MM.1S (cell line): ENCODE measurements at regions not wholly inside any gene's neighbourhood (a gene's known extent, or its start where the extent isn't known, plus 50 kb on each side); places are given as distances from the start of the nearest gene placed in this dataset.
"Not testable (repeated sequence)": the region's sequence is repeated elsewhere in the genome, so short reads cannot be mapped to it uniquely, and the experiment has no call there.

Experiments used
- DNase-seq: peaks from one replicate; pipeline ENCODE4 v3.0.0-alpha.2; 2015
- H2AFZ ChIP-seq: fragments of 300-600 bp; sonication (generic); 2 replicates; pipeline ENCODE4 v1.6.0; 2016; ENCODE audit warnings: antibody characterized with exemption, low read length
- H3F3A ChIP-seq: fragments of 300-600 bp; sonication (generic); 2 replicates; pipeline ENCODE4 v1.6.1; 2016; ENCODE audit warnings: mild to moderate bottlenecking, antibody characterized with exemption, low read length, moderate library complexity, mixed read lengths; ENCODE audit not compliant: insufficient read depth
- H3K27ac ChIP-seq: fragments of 300-600 bp; sonication (generic); 2 replicates; pipeline ENCODE4 v1.5.1; 2016; ENCODE audit warnings: mild to moderate bottlenecking, low read length
- H3K27me3 ChIP-seq: fragments of 300-600 bp; sonication (generic); replicated peaks from 2 replicates; pipeline ENCODE4 v1.6.0; 2016; ENCODE audit warnings: low read length; ENCODE audit not compliant: insufficient read depth
- H3K36me3 ChIP-seq: fragments of 300-600 bp; sonication (generic); replicated peaks from 2 replicates; pipeline ENCODE4 v1.6.1; 2016; ENCODE audit warnings: mild to moderate bottlenecking, low read length, mixed read lengths; ENCODE audit not compliant: insufficient read depth
- H3K4me1 ChIP-seq: fragments of 300-600 bp; sonication (generic); 2 replicates; pipeline ENCODE4 v1.6.1; 2016; ENCODE audit warnings: low read length, mixed read lengths
- H3K4me2 ChIP-seq: fragments of 300-600 bp; sonication (generic); 2 replicates; pipeline ENCODE4 v1.6.0; 2016; ENCODE audit warnings: low read depth, low read length
- H3K4me3 ChIP-seq: fragments of 300-600 bp; sonication (generic); 2 replicates; pipeline ENCODE4 v1.5.1; 2016; ENCODE audit warnings: low read length, mixed read lengths
- H3K79me2 ChIP-seq: fragments of 300-600 bp; sonication (generic); 2 replicates; pipeline ENCODE4 v1.6.1; 2016; ENCODE audit warnings: mixed run types, low read length, mixed read lengths
- H3K9ac ChIP-seq: fragments of 300-600 bp; sonication (generic); 2 replicates; pipeline ENCODE4 v1.6.1; 2016; ENCODE audit warnings: low read length, mixed read lengths
- H3K9me2 ChIP-seq: fragments of 300-600 bp; sonication (generic); replicated peaks from 2 replicates; pipeline ENCODE4 v1.6.1; 2016; ENCODE audit warnings: mild to moderate bottlenecking, low read length, mixed read lengths; ENCODE audit not compliant: insufficient read depth
- H3K9me3 ChIP-seq: fragments of 300-600 bp; sonication (generic); replicated peaks from 2 replicates; pipeline ENCODE4 v1.6.1; 2016; ENCODE audit warnings: mild to moderate bottlenecking, low read length, mixed read lengths; ENCODE audit not compliant: insufficient read depth
- H4K20me1 ChIP-seq: fragments of 300-600 bp; sonication (generic); 2 replicates; pipeline ENCODE4 v1.6.1; 2016; ENCODE audit warnings: mild to moderate bottlenecking, low read length, moderate library complexity, mixed read lengths; ENCODE audit not compliant: insufficient read depth
- EZH2 ChIP-seq: fragments of 300-600 bp; sonication (generic); optimal IDR thresholded peaks from 2 replicates; pipeline ENCODE3; 2017; ENCODE audit warnings: low read depth, mild to moderate bottlenecking, antibody characterized with exemption, low read length, mixed read lengths
- EZH2phosphoT487 ChIP-seq: fragments of 300-600 bp; sonication (generic); IDR thresholded peaks from 2 replicates; pipeline ENCODE4 v1.6.1; 2018; ENCODE audit warnings: antibody characterized with exemption, low read length
- TF ChIP-seq, protein P1 (sequence below): fragments of 300-600 bp; sonication (generic); IDR thresholded peaks from 2 replicates; pipeline ENCODE4 v1.5.1; 2016; ENCODE audit warnings: antibody characterized with exemption, low read length, mixed read lengths

DNA sequence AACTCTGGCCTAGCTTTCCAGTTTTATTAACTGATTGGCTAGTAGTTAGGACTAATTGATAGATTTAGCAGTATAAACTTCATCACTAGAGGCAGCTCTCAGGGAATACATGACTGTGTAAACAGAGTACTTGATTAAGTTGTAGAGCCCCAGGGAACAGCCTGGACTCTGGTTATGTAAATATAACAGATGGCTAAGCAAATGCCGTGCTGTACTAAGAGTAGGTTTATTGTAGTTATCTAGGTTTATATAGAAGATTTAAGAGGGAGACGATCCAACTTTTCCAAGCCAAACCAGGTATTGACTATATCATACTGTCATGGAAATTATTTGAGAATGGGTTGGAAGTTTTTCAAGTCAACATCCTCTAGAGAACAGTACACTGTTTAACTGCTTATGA, 463.4 kb upstream of the GRID2 start:
- H3K4me1 ChIP-seq: no peaks in the 10 kb centered on the region
- DNase-seq: no peak
- H3K4me2 ChIP-seq: no peak overlapping the region
- no peaks in the 10 kb centered on the region for H3K9me2 ChIP-seq
- H3K27me3 ChIP-seq: no peaks in the 10 kb centered on the region
- H3K9me3 ChIP-seq: no peaks in the 10 kb centered on the region
- H3K4me3 ChIP-seq: no peak overlapping the region
- no peak overlapping the region for H3K9ac ChIP-seq
- TF ChIP-seq EZH2phosphoT487 (no peak), EZH2 (no peak)
- no peaks in the 10 kb centered on the region for H3K79me2 ChIP-seq
- H4K20me1 ChIP-seq: no peaks in the 10 kb centered on the region
- no peaks in the 10 kb centered on the region for H3F3A ChIP-seq
- no peaks in the 10 kb centered on the region for H3K36me3 ChIP-seq
- H2AFZ ChIP-seq: no peak overlapping the region
- no peak overlapping the region for H3K27ac ChIP-seq

DNA sequence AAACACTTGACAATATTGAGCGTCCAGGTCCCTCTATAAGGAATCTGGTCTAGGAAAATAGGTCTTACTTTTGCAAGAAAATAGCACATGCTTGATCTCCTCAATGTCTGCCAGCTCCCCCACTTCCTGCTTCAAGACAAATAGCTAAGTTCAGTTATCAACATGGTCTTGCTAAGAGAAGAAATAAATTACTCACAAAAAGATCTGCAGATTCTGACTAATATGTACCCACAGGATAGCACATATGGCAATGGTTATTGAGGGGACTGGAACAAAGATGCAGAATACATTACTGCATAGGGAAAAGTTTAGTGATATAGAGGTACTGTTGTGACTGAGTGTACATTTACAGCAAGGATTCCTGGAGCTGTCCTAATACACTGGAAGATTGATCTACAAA, 457.5 kb upstream of the GRID2 start:
- Histone ChIP-seq H3K27me3 (no peaks in the 10 kb centered on the region), H3K4me2 (no peak overlapping the region), H3K4me1 (no peaks in the 10 kb centered on the region)

GRCh38 chr4:91851456-91851855, 452.3 kb upstream of the GRID2 start:
- Histone ChIP-seq H3K9me2 (no peaks in the 10 kb centered on the region), H3K9me3 (no peaks in the 10 kb centered on the region), H3K36me3 (no peaks in the 10 kb centered on the region), H3K79me2 (no peaks in the 10 kb centered on the region), H3K4me1 (no peaks in the 10 kb centered on the region), H3K27me3 (no peaks in the 10 kb centered on the region), H2AFZ (no peak overlapping the region), H4K20me1 (no peaks in the 10 kb centered on the region), H3F3A (no peaks in the 10 kb centered on the region), H3K4me2 (no peak overlapping the region), H3K9ac (no peak overlapping the region), H3K27ac (no peak overlapping the region), H3K4me3 (no peak overlapping the region)
- TF ChIP-seq EZH2 (no peak), EZH2phosphoT487 (no peak)
- TF ChIP-seq, protein P1, sequence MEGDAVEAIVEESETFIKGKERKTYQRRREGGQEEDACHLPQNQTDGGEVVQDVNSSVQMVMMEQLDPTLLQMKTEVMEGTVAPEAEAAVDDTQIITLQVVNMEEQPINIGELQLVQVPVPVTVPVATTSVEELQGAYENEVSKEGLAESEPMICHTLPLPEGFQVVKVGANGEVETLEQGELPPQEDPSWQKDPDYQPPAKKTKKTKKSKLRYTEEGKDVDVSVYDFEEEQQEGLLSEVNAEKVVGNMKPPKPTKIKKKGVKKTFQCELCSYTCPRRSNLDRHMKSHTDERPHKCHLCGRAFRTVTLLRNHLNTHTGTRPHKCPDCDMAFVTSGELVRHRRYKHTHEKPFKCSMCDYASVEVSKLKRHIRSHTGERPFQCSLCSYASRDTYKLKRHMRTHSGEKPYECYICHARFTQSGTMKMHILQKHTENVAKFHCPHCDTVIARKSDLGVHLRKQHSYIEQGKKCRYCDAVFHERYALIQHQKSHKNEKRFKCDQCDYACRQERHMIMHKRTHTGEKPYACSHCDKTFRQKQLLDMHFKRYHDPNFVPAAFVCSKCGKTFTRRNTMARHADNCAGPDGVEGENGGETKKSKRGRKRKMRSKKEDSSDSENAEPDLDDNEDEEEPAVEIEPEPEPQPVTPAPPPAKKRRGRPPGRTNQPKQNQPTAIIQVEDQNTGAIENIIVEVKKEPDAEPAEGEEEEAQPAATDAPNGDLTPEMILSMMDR: no peak
- DNase-seq: no peak

More for the DNA sequence above, 457.5 kb upstream of the GRID2 start:
- Histone ChIP-seq H3K9me3 (no peaks in the 10 kb centered on the region), H3K4me3 (no peak overlapping the region), H3K9me2 (no peaks in the 10 kb centered on the region), H3F3A (no peaks in the 10 kb centered on the region), H3K36me3 (no peaks in the 10 kb centered on the region), H3K27ac (no peak overlapping the region), H2AFZ (no peak overlapping the region), H3K79me2 (no peaks in the 10 kb centered on the region), H4K20me1 (no peaks in the 10 kb centered on the region), H3K9ac (no peak overlapping the region)
- DNase-seq: no peak
- TF ChIP-seq, protein P1: no peak
- TF ChIP-seq EZH2: no peak
- no peak for TF ChIP-seq EZH2phosphoT487

DNA sequence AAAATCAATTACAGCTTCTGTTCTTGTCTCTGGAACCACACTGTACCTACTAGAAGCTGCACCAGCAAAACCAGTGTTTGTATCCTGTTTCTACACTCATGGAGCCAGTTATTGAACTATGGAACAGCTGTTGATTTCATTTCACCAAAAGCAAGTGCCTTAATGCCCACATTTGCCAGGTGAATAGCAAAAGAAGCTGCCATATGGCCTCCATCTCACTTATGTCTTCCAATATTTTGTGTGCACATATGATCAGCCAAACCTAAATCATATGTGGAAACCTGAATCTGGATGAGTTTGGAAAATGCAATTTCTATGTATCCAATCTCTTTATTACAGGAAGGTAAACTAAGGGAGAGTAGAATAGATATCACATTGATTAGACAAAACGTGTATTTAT, 415.8 kb upstream of the GRID2 start:
- Histone ChIP-seq H3K9ac (no peak overlapping the region), H3K27ac (no peak overlapping the region), H3K4me1 (no peaks in the 10 kb centered on the region), H3F3A (no peaks in the 10 kb centered on the region), H2AFZ (no peak overlapping the region), H4K20me1 (no peaks in the 10 kb centered on the region), H3K36me3 (no peaks in the 10 kb centered on the region), H3K4me3 (no peak overlapping the region), H3K79me2 (no peaks in the 10 kb centered on the region), H3K9me3 (no peaks in the 10 kb centered on the region), H3K9me2 (no peaks in the 10 kb centered on the region), H3K4me2 (no peak overlapping the region), H3K27me3 (no peaks in the 10 kb centered on the region)
- DNase-seq: no peak
- TF ChIP-seq EZH2phosphoT487: no peak
- TF ChIP-seq, protein P1: no peak
- no peak for TF ChIP-seq EZH2

GRCh38 chr4:91891217-91891616, 412.5 kb upstream of the GRID2 start:
- H3K9me2 ChIP-seq, H3K79me2 ChIP-seq, H3K4me2 ChIP-seq, H3K36me3 ChIP-seq, H3K27ac ChIP-seq, DNase-seq, H3K9ac ChIP-seq, H3F3A ChIP-seq, H3K4me3 ChIP-seq, H2AFZ ChIP-seq, H4K20me1 ChIP-seq, H3K4me1 ChIP-seq, H3K27me3 ChIP-seq, H3K9me3 ChIP-seq: not testable (repeated sequence)
